ENCODE measurements at regions not wholly inside any gene's neighbourhood (a gene's known extent, or its start where the extent isn't known, plus 50 kb on each side); places are given as distances from the start of the nearest gene placed in this dataset.

- no peak for DNase-seq (ENCODE audit: low read depth, low spot score)
- TF ChIP-seq CTCF (IDR thresholded peaks at IDR 0.05; ENCODE audit: low read depth, low read length) = no peak
- no peak overlapping the region for H3K4me3 ChIP-seq (ENCODE audit: low read depth, low read length)
- in situ Hi-C loops (cut with HindIII; ENCODE audit: low sequenced_read_pairs) = no loop called here
Observed at GRCh38 chr21:34022627-34023335, 50.6 kb upstream of the MRPS6 start.

GRCh38 chr21:34021726-34022125 is 51.7 kb upstream of the MRPS6 start:
- H3K4me3 ChIP-seq (ENCODE audit: low read depth, low read length) = no peak overlapping the region
- DNase-seq (ENCODE audit: low read depth, low spot score) = no peak
- in situ Hi-C loops (cut with HindIII; ENCODE audit: low sequenced_read_pairs) = no loop called here
- TF ChIP-seq CTCF (IDR thresholded peaks at IDR 0.05; ENCODE audit: low read depth, low read length) = no peak

GRCh38 chr21:34020983-34021553 is 52.3 kb upstream of the MRPS6 start:
- TF ChIP-seq CTCF (IDR thresholded peaks at IDR 0.05; ENCODE audit: low read depth, low read length) = no peak
- H3K4me3 ChIP-seq (ENCODE audit: low read depth, low read length) = no peak overlapping the region
- DNase-seq (ENCODE audit: low read depth, low spot score) = no peak
- in situ Hi-C loops (cut with HindIII; ENCODE audit: low sequenced_read_pairs) = no loop called here

- in situ Hi-C loops (cut with HindIII; ENCODE audit: low sequenced_read_pairs) = no loop called here
- no peak for DNase-seq (ENCODE audit: low read depth, low spot score)
Observed at GRCh38 chr21:34020005-34020847, 53.2 kb upstream of the MRPS6 start.

GRCh38 chr21:34019402-34019801 is 54.0 kb upstream of the MRPS6 start:
- in situ Hi-C loops (cut with HindIII; ENCODE audit: low sequenced_read_pairs) = no loop called here

More at GRCh38 chr21:34020005-34020847, 53.2 kb upstream of the MRPS6 start:
- TF ChIP-seq CTCF (IDR thresholded peaks at IDR 0.05; ENCODE audit: low read depth, low read length) = no peak
- H3K4me3 ChIP-seq (ENCODE audit: low read depth, low read length) = no peak overlapping the region

More at GRCh38 chr21:34019402-34019801, 54.0 kb upstream of the MRPS6 start:
- no peak for DNase-seq (ENCODE audit: low read depth, low spot score)
- no peak overlapping the region for H3K4me3 ChIP-seq (ENCODE audit: low read depth, low read length)
- TF ChIP-seq CTCF (IDR thresholded peaks at IDR 0.05; ENCODE audit: low read depth, low read length) = no peak
